H9 (cell line): ENCODE measurements at regions not wholly inside any gene's neighbourhood (a gene's known extent, or its start where the extent isn't known, plus 50 kb on each side); places are given as distances from the start of the nearest gene placed in this dataset.
"Not testable (repeated sequence)": the region's sequence is repeated elsewhere in the genome, so short reads cannot be mapped to it uniquely, and the experiment has no call there.

Source experiments
- DNase-seq: peaks from one replicate; pipeline ENCODE4 v3.0.0-alpha.2; 2017
- H2AFZ ChIP-seq: one replicate; pipeline ENCODE4 v1.6.1; 2013; ENCODE audit warnings: mild to moderate bottlenecking, low read length, control low read depth, moderate library complexity
- H2AK5ac ChIP-seq: 2 replicates; pipeline ENCODE4 v1.6.1; 2013; ENCODE audit warnings: low read length, control low read depth, mixed read lengths; ENCODE audit not compliant: insufficient read length
- H2BK120ac ChIP-seq: one replicate; pipeline ENCODE4 v1.6.1; 2013; ENCODE audit warnings: low read depth, mild to moderate bottlenecking, low read length, control low read depth, inconsistent platforms; ENCODE audit not compliant: poor library complexity, severe bottlenecking
- H2BK12ac ChIP-seq: 2 replicates; pipeline ENCODE4 v1.6.1; 2013; ENCODE audit warnings: low read length, control low read depth, mixed read lengths, low read depth; ENCODE audit not compliant: insufficient read length
- H2BK15ac ChIP-seq: 2 replicates; pipeline ENCODE4 v1.6.1; 2013; ENCODE audit warnings: low read depth, low read length, control low read depth
- H2BK20ac ChIP-seq: one replicate; pipeline ENCODE4 v1.6.1; 2013; ENCODE audit warnings: low read depth, mild to moderate bottlenecking, low read length, control low read depth, inconsistent platforms; ENCODE audit not compliant: poor library complexity, severe bottlenecking
- H2BK5ac ChIP-seq: 2 replicates; pipeline ENCODE4 v1.6.1; 2013; ENCODE audit warnings: low read length, control low read depth, mixed read lengths; ENCODE audit not compliant: insufficient read length
- H3K14ac ChIP-seq: 2 replicates; pipeline ENCODE4 v1.6.1; 2013; ENCODE audit warnings: low read length, control low read depth; ENCODE audit not compliant: insufficient read depth
- H3K18ac ChIP-seq: 2 replicates; pipeline ENCODE4 v1.6.1; 2013; ENCODE audit warnings: low read depth, mild to moderate bottlenecking, mixed read lengths, low read length, control low read depth; ENCODE audit not compliant: insufficient read length
- H3K23ac ChIP-seq: 2 replicates; pipeline ENCODE4 v1.6.1; 2013; ENCODE audit warnings: low read length, control low read depth, mixed read lengths, low read depth; ENCODE audit not compliant: insufficient read length
- H3K23me2 ChIP-seq: 2 replicates; pipeline ENCODE4 v1.6.1; 2013; ENCODE audit warnings: low read depth, mild to moderate bottlenecking, mixed read lengths, low read length, control low read depth; ENCODE audit not compliant: insufficient read length, poor library complexity, severe bottlenecking
- H3K27ac ChIP-seq: 2 replicates; pipeline ENCODE4 v1.5.1; 2013; ENCODE audit warnings: low read length, control low read depth, mixed read lengths, low read depth; ENCODE audit not compliant: insufficient read length
- H3K27me3 ChIP-seq: 2 replicates; pipeline ENCODE4 v1.6.1; 2013; ENCODE audit warnings: low read length, control low read depth, inconsistent platforms; ENCODE audit not compliant: insufficient read depth
- H3K4ac ChIP-seq: 2 replicates; pipeline ENCODE4 v1.6.1; 2013; ENCODE audit warnings: low read depth, mild to moderate bottlenecking, control low read depth, inconsistent platforms, low read length, moderate library complexity
- H3K4me1 ChIP-seq: 2 replicates; pipeline ENCODE4 v1.6.1; 2013; ENCODE audit warnings: low read length, control low read depth, inconsistent platforms; ENCODE audit not compliant: insufficient read depth
- H3K4me2 ChIP-seq: 2 replicates; pipeline ENCODE4 v1.6.1; 2013; ENCODE audit warnings: low read length, control low read depth, mixed read lengths; ENCODE audit not compliant: insufficient read length, insufficient read depth
- H3K56ac ChIP-seq: 2 replicates; pipeline ENCODE4 v1.6.1; 2013; ENCODE audit warnings: low read depth, mild to moderate bottlenecking, mixed read lengths, low read length, control low read depth; ENCODE audit not compliant: insufficient read length
- H3K79me1 ChIP-seq: 2 replicates; pipeline ENCODE4 v1.6.1; 2013; ENCODE audit warnings: low read depth, mild to moderate bottlenecking, moderate library complexity, low read length, control low read depth, inconsistent platforms; ENCODE audit not compliant: insufficient read depth, poor library complexity, severe bottlenecking
- H3K79me2 ChIP-seq: 2 replicates; pipeline ENCODE4 v1.6.1; 2013; ENCODE audit warnings: low read length, control low read depth, inconsistent platforms; ENCODE audit not compliant: insufficient read depth
- H3K9ac ChIP-seq: 2 replicates; pipeline ENCODE4 v1.6.1; 2013; ENCODE audit warnings: low read length, control low read depth, mixed read lengths; ENCODE audit not compliant: insufficient read length; ENCODE audit errors: extremely low read depth
- H3K9me3 ChIP-seq: one replicate; pipeline ENCODE4 v1.6.1; 2013; ENCODE audit warnings: low read depth, low read length, inconsistent platforms; ENCODE audit not compliant: control insufficient read depth
- H3T11ph ChIP-seq: one replicate; pipeline ENCODE4 v1.6.1; 2013; ENCODE audit warnings: mild to moderate bottlenecking, low read length, control low read depth, inconsistent platforms
- H4K20me1 ChIP-seq: one replicate; pipeline ENCODE4 v1.6.1; 2013; ENCODE audit not compliant: control insufficient read depth, insufficient read length, insufficient read depth
- H4K5ac ChIP-seq: 2 replicates; pipeline ENCODE4 v1.6.1; 2013; ENCODE audit warnings: low read depth, mild to moderate bottlenecking, mixed read lengths, low read length, control low read depth; ENCODE audit not compliant: insufficient read length
- H4K8ac ChIP-seq: replicated peaks from 2 replicates; pipeline ENCODE4 v1.6.1; 2013; ENCODE audit warnings: low read length, control low read depth, mixed read lengths, low read depth; ENCODE audit not compliant: insufficient read length
- H4K91ac ChIP-seq: 2 replicates; pipeline ENCODE4 v1.6.1; 2013; ENCODE audit warnings: low read depth, mild to moderate bottlenecking, moderate library complexity, mixed read lengths, low read length, control low read depth; ENCODE audit not compliant: insufficient read length
- H3K27ac Mint-ChIP-seq, 3 experiments: 2 replicates in 2 of 3; 3 replicates in 1 of 3; pipeline ENCODE4 v1.8.0; 2020 to 2021; ENCODE audit warnings: mixed read lengths in 3 of 3, mild to moderate bottlenecking in 1 of 3, moderate library complexity in 1 of 3
- H3K27me3 Mint-ChIP-seq: 2 replicates; pipeline ENCODE4 v1.8.0; 2021; ENCODE audit warnings: low read depth, mild to moderate bottlenecking, moderate library complexity, mixed read lengths
- H3K36me3 Mint-ChIP-seq, 3 experiments: 2 replicates in 2 of 3; 3 replicates in 1 of 3; pipeline ENCODE4 v1.8.0; 2020 to 2021; ENCODE audit warnings: low read depth in 3 of 3, mixed read lengths in 3 of 3; ENCODE audit not compliant: insufficient read depth in 1 of 3
- H3K4me1 Mint-ChIP-seq, 2 experiments: 2 replicates each; pipeline ENCODE4 v1.8.0; 2020; ENCODE audit warnings: mixed read lengths in 2 of 2
- H3K4me3 Mint-ChIP-seq, 2 experiments: 2 replicates in 1 of 2; 3 replicates in 1 of 2; pipeline ENCODE4 v1.8.0; 2020 to 2021; ENCODE audit warnings: mild to moderate bottlenecking in 2 of 2, mixed read lengths in 2 of 2, moderate library complexity in 1 of 2
- H3K9me3 Mint-ChIP-seq, 2 experiments: 2 replicates in 1 of 2; 3 replicates in 1 of 2; pipeline ENCODE4 v1.8.0; 2020; ENCODE audit warnings: mild to moderate bottlenecking in 2 of 2, mixed read lengths in 2 of 2, moderate library complexity in 1 of 2
- WGBS: extraction: QIAGEN DNeasy Blood & Tissue Kit; methylation state at CpG from one replicate; pipeline ENCODE4 v1.1.7; 2013; ENCODE audit warnings: missing lambda C conversion rate, low lambda C conversion rate, mixed read lengths; ENCODE audit not compliant: insufficient read length; ENCODE audit errors: extremely low coverage; 5-methylcytosine and 5-hydroxymethylcytosine counted together

DNA sequence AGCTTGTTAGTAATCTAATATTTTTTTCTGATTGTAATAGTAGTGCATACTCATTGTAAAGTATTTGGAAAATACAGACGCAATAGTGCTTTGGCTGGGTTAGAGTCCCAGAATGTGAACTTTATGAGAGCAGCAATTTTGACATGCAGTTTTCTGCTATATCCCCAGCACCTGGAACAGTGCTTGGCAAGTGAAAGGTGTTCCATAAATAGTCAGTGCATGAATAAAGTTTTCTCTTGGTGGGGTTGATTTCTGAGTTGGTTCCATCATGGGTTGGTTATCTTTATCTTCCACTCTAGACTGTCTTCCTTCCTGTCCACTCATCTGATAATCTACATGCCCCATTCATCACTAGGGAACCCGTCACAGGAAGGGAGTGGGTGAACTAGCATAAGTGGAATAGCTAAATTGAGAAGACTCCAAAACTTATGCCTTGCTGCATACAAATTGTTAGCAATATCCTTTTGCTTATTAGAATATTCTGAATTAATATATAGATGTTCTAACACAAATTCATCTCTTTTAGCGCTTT, 69.3 kb upstream of the MINPP1 start:
- not testable (repeated sequence) for H3K79me2 ChIP-seq, H2AFZ ChIP-seq, H4K5ac ChIP-seq, H3K36me3 Mint-ChIP-seq, H3K23me2 ChIP-seq, H3K4me3 Mint-ChIP-seq, H4K91ac ChIP-seq, H3T11ph ChIP-seq, H3K4me1 ChIP-seq, H3K9me3 ChIP-seq, H3K79me1 ChIP-seq, H3K9me3 Mint-ChIP-seq, H2AK5ac ChIP-seq, H3K23ac ChIP-seq, H3K4me1 Mint-ChIP-seq, H3K56ac ChIP-seq, H3K18ac ChIP-seq, H3K27ac ChIP-seq, H2BK5ac ChIP-seq, H2BK15ac ChIP-seq, H3K14ac ChIP-seq, H3K27me3 Mint-ChIP-seq, H2BK12ac ChIP-seq, H2BK20ac ChIP-seq, H3K27ac Mint-ChIP-seq, H4K20me1 ChIP-seq, H3K4me2 ChIP-seq, H3K9ac ChIP-seq, H2BK120ac ChIP-seq, DNase-seq, H3K4ac ChIP-seq, H3K27me3 ChIP-seq, H4K8ac ChIP-seq
- WGBS, result no CpG with 5 or more reads among the region's 3 CpGs
